T-helper 1 cell (primary cell): ENCODE measurements at regions not wholly inside any gene's neighbourhood (a gene's known extent, or its start where the extent isn't known, plus 50 kb on each side); places are given as distances from the start of the nearest gene placed in this dataset.
A peak's percentile ranks its signal among the peaks of the same experiment; 100 is the strongest.
"Not testable (repeated sequence)": the region's sequence is repeated elsewhere in the genome, so short reads cannot be mapped to it uniquely, and the experiment has no call there.

ENCODE experiments used
- DNase-seq, 5 donors: peaks; one replicate each; pipeline ENCODE4 v3.0.0-alpha.2; 2012 to 2020

DNA sequence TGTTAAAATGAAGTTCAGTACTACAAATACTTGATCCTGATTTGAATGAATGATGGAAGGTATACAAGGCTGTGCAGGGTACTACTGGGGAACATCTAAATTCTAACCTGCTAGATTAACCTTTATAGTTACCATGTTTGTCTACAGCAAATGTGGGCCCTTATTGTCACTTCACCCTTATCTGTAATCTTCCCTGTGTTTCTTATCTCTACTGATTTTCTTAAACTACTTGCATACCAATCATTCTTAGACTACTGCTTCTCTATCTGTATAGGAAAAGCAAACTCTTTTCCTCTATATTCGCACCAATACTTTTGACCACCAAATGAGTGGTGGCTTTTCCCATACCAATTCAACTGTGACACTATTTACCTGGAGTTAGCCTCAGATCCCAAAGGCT is 210.7 kb downstream of the HINT1 start:
- no peak for DNase-seq

DNA sequence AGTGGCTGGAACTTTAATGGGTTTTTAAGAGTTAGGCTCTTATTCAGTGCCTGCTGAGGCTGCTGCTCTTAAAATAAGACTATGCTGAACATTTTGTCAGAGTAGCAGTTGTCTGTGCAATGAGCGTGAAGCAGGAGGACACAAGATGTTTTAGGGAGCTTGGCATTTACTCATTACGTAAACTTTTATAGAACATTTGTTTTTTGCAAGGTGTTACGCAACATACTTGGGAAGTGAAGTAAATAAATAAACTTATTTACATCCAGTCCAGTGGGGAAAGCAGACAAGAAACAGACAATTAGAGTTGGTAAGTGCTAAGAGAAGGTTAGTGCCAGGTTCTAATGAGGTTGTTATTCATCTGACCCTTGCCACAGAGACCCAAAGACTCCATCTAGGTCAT is 226.0 kb downstream of the HINT1 start:
- DNase-seq = no peak

DNA sequence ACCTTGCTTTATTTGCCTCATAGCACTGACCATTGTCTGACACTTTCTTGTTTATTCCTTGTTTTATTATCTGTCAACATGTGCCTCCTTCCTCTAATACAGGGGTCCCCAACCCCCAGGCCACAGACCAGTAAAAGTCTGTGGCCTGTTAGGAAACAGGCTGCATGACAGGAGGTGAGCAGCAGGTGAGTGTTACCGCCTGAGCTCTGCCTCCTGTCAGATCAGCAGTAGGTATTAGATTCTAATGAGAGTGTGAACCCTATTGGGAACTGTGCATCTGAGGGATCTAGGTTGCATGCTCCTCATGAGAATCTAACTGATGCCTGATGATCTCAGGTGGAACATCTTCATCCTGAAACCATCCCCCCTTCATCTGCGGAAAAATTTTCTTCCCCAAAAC is 228.0 kb downstream of the HINT1 start:
- DNase-seq = no peak

DNA sequence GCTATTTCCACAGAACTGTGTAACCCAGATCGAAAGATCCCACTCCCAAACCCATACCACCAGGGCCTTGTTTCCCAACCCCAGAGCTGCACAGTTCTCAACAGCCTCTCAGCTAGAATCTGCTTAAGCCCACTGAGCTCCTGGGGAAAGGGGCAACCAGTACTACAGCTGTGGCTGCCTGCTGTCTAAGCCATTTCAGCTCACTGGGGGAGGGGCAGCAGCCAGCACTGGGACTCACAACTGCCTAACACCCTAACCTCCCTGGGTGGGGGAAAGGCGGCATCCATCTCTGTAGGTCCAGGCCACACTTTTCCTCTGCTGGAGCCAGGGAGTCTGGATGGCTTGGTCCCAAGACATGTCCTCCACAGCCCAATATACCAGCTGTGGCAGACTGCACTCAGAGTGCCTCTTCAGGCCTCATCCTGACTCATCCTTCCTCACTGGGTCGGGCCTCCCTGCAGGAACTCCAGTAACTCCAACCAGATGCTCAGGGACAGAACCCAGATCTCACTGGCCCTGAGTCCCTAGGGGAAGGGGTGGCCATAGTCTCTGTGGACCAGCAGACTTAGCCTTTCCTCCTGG is 241.4 kb downstream of the HINT1 start:
- no peak for DNase-seq

DNA sequence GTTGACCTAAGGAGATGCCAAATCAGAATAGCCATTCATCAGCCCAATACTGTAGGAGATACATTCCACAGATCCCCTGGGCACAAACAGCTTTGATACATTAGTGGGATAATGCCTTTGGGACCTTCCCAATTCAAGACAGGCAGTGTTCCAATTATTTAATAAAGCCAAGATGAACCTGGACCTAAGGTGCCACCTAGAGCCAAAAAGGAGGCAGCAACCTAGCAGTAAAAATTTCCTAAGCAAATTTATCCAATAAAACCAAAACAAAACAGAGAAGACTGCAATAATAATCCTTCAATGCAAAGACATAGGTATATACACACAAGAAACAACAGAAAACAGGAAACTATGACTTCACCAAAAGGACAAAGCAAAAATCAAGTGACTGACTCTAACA is 253.0 kb downstream of the HINT1 start:
- no peak for DNase-seq

DNA sequence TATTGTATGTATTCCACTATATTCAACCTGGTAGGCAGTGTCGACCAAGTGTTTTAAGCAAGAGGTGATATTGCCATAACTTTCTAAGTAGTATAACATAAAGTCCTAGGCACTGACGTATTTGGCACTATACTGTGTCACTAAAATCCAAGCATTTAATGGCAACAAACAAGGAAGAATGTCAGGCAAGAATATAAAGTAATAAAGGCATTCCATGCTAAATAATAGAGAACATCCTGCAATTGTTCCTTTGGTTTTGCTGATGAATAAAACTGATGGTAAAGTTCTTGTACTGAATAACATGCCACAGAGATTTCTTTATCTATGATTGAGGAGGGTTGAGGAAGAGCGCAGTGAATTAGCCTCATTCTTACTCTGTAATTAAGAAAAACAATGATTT is 256.9 kb downstream of the HINT1 start:
- no peak for DNase-seq

DNA sequence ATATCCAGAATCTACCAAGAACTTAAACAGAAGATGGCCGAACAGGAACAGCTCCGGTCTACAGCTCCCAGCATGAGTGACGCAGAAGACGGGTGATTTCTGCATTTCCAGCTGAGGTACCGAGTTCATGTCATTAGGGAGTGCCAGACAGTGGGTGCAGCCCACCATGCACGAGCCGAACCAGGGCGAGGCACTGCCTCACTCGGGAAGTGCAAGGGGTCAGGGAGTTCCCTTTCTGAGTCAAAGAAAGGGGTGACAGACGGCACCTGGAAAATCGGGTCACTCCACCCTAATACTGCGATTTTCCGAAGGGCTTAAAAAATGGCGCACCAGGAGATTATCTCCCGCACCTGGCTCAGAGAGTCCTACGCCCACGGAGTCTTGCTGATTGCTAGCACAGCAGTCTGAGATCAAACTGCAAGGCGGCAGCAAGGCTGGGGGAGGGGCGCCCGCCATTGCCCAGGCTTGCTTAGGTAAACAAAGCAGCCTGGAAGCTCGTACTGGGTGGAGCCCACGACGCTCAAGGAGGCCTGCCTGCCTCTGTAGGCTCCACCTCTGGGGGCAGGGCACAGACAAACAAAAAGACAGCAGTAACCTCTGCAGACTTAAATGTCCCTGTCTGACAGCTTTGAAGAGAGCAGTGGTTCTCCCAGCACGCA is 267.4 kb downstream of the HINT1 start:
- not testable (repeated sequence) for DNase-seq

DNA sequence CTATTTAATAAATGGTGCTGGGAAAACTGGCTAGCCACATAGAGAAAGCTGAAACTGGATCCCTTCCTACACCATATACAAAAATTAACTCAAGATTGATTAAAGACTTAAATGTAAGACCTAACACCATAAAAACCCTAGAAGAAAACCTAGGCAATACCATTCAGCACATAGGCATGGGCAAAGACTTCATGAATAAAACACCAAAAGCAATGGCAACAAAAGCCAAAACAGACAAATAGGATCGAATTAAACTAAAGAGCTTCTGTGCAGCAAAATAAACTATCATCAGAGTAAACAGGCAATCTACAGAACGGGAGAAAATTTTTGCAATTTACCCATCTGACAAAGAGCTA is 267.9 kb downstream of the HINT1 start:
- not testable (repeated sequence) for DNase-seq

DNA sequence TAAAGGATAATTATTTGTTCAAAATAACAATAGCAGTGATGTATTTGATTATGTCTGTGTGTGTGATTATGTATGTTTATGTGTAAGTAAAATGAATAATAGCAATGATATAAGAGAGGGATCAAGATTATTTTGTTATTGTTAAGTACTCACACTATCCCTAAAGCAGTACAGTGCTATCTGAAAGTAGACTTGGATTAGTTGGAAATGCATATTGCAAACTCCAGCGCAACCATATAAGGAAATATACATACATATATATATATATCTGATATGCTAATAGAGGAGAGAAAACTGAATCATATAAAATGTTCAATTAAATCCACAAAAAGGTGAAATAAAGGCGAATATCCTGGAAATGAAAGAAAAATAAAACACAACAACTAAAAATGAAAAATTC is 268.4 kb downstream of the HINT1 start:
- DNase-seq = no peak

DNA sequence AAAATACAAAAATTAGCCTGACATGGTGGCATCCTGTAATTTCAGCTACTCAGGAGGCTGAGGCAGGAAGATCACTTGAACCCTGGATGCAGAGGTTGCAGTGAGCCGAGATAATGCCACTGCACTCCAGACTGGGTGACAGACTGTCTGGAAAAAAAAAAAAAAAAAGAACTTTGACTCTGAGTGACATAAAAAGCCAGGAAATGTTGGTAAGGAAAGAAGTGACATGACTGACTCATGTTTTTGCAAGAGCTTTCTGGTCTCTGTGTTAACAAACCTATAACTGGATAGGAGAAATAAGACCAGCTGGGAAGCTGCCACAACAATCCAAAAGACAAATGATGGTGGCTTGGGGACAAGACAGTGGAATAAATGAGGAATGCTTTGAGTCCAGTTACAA is 272.1 kb downstream of the HINT1 start:
- DNase-seq = no peak

DNA sequence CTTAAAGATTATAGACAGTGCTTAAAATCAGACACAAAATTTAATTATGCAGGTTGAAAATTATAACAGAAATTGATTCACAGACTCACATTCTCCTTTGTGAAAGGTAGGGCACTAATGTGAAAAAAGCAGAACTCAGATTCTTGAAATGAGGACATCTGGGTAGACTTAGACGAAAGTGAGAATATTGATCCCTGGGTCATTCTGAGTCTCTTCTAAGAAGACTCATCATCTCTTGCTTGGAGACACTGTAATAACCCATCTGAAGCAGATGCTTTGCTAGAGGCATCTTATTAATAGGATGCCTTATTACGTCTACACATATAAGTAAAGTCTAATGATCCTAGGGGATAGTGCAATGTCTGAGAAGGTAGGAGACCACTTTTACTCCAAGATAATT is 274.4 kb downstream of the HINT1 start:
- no peak for DNase-seq

DNA sequence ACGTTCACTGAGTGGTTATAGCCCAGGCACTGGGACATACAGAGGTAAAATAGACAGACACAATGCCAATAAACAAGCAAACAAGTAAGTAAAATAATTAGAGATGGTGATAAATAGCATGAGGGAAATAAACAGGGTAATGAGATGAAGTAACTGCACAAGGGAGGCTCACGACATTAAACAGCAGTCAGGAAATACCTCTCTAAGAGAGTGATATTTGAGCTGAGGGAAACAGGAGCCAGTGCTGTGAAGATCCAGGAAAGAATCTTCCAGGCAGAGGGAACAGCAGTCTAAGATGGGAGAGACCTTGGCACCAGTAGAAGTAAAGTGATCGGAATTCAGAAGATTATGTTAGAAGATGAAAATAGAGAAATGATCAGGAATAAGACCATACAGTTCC is 279.4 kb downstream of the HINT1 start:
- no peak for DNase-seq

DNA sequence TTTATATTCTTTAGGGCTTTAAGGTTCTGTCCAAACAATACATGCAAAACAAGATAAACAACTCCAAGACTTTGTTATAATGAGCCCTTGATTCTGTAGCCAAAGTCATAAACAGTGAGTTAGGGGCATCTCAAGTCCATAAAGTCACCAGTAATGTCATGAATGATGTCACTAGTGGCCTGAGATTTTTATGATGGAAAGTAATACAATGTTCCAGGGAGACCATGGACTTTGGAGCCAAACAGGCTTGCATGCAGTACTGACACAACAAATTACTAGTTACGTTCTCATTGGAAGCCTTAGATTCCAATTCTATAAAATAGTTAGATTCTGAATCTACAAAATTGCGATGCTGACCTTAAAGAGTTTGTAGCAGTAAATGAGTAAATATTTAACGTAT is 280.0 kb downstream of the HINT1 start:
- DNase-seq = no peak

DNA sequence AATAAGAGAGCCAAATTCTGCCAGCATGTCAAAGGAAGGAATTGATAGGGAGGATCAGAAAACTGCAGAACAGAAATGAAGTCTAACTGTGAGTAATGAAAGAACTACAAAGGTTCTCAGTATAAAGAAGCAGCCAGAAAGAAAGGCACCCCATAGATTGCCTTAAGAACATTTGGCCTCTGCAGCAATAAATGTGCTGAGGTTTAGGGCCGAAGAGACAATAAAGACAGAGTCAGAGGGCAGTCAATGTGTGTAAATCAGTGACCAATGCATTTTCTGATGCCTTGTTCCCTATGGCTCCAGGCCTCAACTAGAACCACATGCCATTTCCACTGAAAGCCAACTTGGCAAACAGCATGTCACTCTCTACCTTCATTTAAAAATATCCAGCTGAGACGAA is 281.0 kb downstream of the HINT1 start:
- no peak for DNase-seq

DNA sequence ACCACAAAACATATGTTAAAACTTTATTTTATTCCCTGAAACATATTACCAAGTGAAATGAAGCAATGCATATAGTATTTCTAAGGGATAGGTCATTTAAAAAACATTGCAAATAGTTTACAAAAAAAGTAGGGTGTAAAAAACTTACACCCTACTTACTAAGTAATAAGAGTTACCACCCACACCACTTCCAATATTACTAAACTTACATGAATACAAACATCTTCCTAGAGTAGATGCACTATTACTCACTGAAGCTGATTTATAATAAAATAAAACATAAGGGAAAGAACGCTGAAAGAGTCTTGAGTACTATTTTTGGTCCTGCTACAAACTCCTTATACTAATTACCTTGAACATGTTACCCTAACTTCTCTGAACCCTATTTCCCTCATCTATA is 289.4 kb downstream of the HINT1 start:
- DNase-seq = no peak

DNA sequence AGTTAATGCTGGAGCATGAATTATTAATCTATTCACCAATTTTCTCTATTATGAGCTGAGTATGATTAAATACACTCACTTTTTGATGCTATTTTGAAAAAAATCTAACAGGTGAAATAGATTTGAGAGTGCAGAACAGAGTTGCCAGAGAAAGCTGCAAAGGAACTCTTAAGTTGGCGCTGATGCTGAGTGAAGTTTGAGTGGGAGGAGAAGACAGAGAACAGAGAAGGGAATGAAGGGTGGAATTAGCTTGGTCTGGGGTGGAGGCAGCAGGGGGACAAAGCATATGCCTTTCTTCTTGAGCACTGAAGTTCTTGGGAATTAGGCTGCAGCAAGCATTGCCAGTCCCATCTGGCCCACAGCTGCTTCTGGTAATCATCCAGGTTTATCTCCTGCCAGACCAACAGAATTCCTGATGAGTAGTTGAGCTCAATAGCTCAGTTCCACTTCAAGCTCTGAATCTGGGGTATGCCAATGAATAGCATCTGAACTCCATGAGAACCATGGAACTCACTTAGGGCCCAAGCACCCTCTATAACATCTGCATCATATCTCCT is 290.1 kb downstream of the HINT1 start:
- DNase-seq = no peak

DNA sequence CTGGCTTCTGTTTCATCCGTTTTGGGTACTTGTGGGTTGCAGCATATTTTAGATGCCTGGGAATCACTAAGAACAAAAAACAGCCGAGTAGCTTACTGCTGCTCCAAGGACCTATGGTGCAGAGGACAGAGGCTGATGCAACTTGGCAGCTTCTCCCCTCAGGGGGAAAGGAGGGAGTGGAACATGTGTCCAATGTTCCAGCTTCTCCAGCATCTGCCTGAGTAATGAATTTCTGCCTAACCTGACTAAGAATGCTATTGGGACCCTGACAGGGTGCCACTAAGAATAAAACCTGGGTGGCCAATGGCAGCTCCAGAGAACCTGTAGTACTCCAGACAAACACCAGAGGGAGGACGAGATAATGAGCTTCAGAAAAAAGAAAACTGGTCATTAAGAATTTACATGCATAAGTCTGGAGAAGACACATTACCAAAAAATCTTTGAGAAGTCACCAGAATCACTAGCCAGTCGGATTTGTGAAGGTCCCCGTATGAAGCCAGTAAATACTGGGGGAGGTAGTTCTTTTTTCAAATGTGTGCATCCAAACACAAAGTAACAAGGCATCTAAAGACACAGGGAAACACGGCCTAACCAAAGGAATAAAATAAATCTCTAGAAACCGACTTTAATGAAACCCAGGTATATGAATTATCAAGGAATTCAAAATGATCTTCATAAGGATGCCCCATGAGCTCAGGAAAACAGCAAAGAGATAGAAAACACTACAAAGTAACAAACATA is 293.5 kb downstream of the HINT1 start:
- peak in 4 of 5 donors; percentile 7 to 41 (median 24) for DNase-seq

DNA sequence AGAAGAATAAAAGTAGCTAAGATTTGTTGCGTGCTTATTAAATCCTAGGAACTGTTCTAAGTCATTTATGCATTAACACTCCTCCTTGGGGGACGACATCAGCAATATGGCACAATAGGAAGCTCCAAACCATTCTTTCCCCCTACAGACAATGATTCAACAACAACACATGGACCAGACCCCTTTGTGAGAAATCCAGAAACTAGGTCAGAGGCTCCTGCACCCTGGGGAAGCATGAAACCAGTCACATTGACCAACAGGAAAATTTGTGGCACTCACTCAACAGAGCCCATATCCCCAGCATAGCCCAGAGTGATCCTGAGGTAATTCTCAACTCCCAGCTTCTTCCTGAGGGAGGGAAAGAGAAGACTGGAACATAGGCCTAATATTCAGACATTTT is 294.4 kb downstream of the HINT1 start:
- no peak for DNase-seq

DNA sequence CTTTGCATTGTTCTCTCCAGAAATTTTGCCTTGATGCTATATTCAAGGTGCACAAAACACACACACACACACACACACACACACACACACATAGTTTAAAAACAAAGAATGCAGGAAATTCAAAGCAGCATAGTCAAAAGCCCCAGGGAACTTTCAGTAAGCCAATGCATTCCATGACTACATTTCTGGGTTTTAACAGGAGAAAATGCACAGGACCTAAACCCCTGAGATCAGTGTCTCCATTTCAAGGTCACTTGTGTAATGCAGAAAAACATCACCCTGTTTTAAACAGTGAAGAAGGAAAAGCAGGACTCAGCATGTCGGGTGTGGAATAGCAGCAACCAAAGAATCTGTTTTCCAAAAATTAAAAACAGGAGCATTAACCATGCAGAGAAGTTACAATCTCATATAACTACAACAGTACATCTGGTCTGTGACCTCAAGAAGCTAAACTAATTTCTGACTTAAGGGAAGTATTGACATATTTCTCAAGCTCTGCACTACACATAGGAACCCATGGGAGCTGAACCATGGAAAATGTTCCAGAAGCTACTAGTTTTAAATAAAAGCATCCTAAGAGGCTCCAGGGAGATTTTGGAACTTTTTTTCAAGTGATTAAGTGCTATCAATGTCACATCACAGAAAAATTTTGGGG is 296.7 kb downstream of the HINT1 start:
- no peak for DNase-seq

DNA sequence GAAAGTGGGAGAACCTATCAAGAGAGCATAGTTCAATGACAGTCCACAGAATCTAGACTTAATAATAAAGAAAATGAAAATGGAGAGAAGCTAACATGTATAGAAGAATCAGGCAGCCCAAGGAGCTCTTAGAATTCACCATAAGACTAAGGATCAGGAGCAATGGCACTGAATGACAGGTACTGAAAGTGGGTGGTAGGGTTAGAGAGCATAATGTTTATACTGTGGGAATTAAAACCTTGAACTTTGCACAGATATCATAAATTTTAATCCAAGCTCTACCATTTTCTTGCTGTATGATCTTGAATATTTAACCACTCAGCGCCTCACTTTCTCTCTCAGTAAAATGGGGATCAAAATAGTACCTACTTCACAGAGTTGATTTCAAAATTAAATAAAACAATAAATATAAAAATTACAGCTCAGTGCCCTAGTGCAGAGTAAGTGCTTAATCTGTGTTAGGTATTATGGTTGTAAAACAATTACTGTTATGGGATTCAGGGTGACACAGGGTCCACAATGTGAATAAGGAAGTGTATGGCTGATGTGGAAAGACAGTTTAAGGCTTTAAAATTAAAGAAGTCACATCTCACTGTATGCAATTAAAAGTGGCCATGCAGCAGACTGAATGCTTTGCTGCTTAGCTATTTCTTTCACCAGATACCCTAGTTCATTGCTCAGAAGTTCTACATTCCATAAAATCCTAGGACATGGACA is 319.8 kb downstream of the HINT1 start:
- DNase-seq = no peak

DNA sequence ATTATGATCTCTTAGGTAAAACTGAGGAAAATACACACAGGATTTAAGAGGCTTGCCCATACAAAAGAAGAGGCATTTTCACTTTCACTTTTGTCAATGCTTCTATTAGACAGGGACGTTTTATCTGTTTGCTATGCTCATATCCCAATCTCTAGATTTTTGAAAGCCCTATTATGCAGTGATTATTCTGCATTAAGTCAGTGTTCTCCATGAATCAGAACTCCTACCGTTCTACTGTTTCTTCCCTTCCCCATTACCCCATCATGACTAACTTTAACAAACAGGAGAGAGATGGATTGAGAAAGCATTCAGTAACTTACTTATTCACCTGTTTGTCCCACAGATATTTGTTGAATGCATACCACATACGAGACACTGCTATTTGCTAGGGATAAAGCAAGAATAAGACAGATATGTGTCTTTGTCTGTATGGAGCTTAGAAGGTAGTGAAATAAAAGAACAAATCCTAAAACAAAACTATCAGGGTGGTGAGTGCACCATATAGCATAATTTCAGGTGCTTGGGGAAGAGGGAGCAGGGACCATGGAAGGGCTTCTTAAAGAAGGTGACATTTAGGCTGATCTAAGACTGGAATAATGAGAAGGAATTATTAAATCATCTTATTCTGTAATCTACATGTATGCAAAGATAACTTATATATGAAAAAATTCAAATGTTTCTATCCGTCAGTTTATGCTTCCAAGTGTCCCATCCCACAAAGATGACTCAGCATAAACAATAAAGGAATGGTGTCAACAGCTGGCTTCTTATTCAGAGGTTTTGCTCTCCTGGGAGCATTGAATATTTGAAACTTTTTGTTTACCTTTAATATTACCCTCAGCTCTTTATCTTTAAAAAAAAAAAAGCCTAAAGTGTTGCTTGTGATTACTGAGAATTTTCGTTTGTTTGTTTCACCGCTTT is 328.1 kb downstream of the HINT1 start:
- DNase-seq = peak in 1 of 5 donors; percentile 28
